NT2/D1 (cell line): ENCODE measurements at regions not wholly inside any gene's neighbourhood (a gene's known extent, or its start where the extent isn't known, plus 50 kb on each side); places are given as distances from the start of the nearest gene placed in this dataset.

ENCODE experiments used
- SUZ12 ChIP-seq: IDR thresholded peaks from 2 replicates; pipeline ENCODE4 v1.6.1; 2011; ENCODE audit not compliant: insufficient read length, insufficient read depth; ENCODE audit errors: extremely low read depth
- YY1 ChIP-seq: IDR thresholded peaks from 2 replicates; pipeline ENCODE4 v1.6.1; 2011; ENCODE audit not compliant: insufficient read length, insufficient read depth

DNA sequence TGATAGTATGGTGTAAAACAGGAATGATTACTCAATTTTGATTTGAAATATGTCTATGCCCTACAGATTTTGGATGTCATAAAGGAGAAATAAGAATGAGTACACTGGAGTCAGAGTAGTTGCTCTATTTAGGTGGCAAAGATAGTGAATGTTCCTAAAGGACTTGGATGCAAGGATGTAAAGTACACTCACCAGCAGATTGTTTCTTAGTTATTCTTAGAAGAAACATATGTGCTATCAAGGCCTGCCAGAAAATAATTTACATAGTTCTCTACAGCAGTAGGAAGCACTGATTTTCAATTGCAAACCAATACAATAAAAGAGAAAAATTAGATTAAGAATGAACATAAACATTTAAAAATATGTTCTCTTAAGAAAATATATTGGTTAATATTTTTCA, 259.4 kb downstream of the PPP1R3A start:
- TF ChIP-seq YY1 (no peak), SUZ12 (no peak)
